ENCODE measurements at regions not wholly inside any gene's neighbourhood (a gene's known extent, or its start where the extent isn't known, plus 50 kb on each side); places are given as distances from the start of the nearest gene placed in this dataset.
A peak's percentile ranks its signal among the peaks of the same experiment; 100 is the strongest.

GRCh38 chr2:43060390-43061016 lies 165.9 kb downstream of the ZFP36L2 start:
- Histone ChIP-seq H3K4me3 (no peak overlapping the region), H3K27ac (no peak overlapping the region), H3K4me1 (peaks cover 0 to 10% of the 10 kb centered on the region in 2 donors), H3K27me3 (no peaks in the 10 kb centered on the region), H3K36me3 (no peaks in the 10 kb centered on the region), H3K9me3 (peaks cover 0 to 6% of the 10 kb centered on the region in 2 donors)
- ATAC-seq (no peak), DNase-seq (peak in 1 of 4 donors; percentile 17)
- intact Hi-C loops (cut with DNase I) = no loop called here
- TF ChIP-seq CTCF (IDR thresholded peaks at IDR 0.05) = no peak

GRCh38 chr2:43059183-43059897 lies 167.1 kb downstream of the ZFP36L2 start:
- no peak for TF ChIP-seq CTCF (IDR thresholded peaks at IDR 0.05)
- H3K27ac ChIP-seq = no peak overlapping the region
- DNase-seq = peak in 3 of 4 donors; percentile 86 to 97 (median 87)
- peak; percentile 97 for ATAC-seq
- peaks cover 0 to 6% of the 10 kb centered on the region in 2 donors for H3K9me3 ChIP-seq
- intact Hi-C loops (cut with DNase I) = no loop called here
- H3K36me3 ChIP-seq = no peaks in the 10 kb centered on the region
- H3K4me1 ChIP-seq = peaks cover 3 to 14% of the 10 kb centered on the region in 2 donors
- H3K27me3 ChIP-seq = no peaks in the 10 kb centered on the region
- no peak overlapping the region for H3K4me3 ChIP-seq

- H3K4me1 ChIP-seq = peaks cover 6 to 16% of the 10 kb centered on the region in 2 donors
Measured at GRCh38 chr2:43058726-43059110, 167.7 kb downstream of the ZFP36L2 start.

GRCh38 chr2:43057742-43058725 lies 168.4 kb downstream of the ZFP36L2 start:
- Histone ChIP-seq H3K4me3 (no peak overlapping the region), H3K27ac (no peak overlapping the region), H3K36me3 (no peaks in the 10 kb centered on the region), H3K9me3 (peaks cover 0 to 6% of the 10 kb centered on the region in 2 donors), H3K27me3 (no peaks in the 10 kb centered on the region), H3K4me1 (peaks cover 6 to 16% of the 10 kb centered on the region in 2 donors)
- intact Hi-C loops (cut with DNase I) = no loop called here
- ATAC-seq = no peak
- peak in 1 of 4 donors; percentile 26 for DNase-seq
- no peak for TF ChIP-seq CTCF (IDR thresholded peaks at IDR 0.05)

More at GRCh38 chr2:43058726-43059110, 167.7 kb downstream of the ZFP36L2 start:
- Histone ChIP-seq H3K27me3 (no peaks in the 10 kb centered on the region), H3K4me3 (no peak overlapping the region), H3K36me3 (no peaks in the 10 kb centered on the region), H3K27ac (no peak overlapping the region), H3K9me3 (peaks cover 0 to 6% of the 10 kb centered on the region in 2 donors)
- no peak for TF ChIP-seq CTCF (IDR thresholded peaks at IDR 0.05)
- intact Hi-C loops (cut with DNase I) = no loop called here
- ATAC-seq = no peak
- peak in 1 of 4 donors; percentile 21 for DNase-seq
